Endothelial cell of umbilical vein (primary cell): ENCODE measurements at regions not wholly inside any gene's neighbourhood (a gene's known extent, or its start where the extent isn't known, plus 50 kb on each side); places are given as distances from the start of the nearest gene placed in this dataset.

Experiments
- BruUV-seq: library from RNA; stranded (reverse); fragments of 400-500 nt; replicated peaks from 2 replicates; lab custom pipeline; 2021; lab: Mats Ljungman, UMichigan
- CTCF ChIA-PET: fragments of 300-600, 350-600 bp; sonication (Branson Sonifier 250); formaldehyde crosslinking; loops from one replicate; lab custom pipeline; 2021; ENCODE audit warnings: antibody characterized with exemption, inconsistent platforms; lab: Charles Lee
- POLR2A ChIA-PET: fragments of 300-600, 350-600 bp; sonication (Branson Sonifier 250); formaldehyde crosslinking; loops from one replicate; lab custom pipeline; 2021; ENCODE audit warnings: antibody characterized with exemption, inconsistent platforms; lab: Charles Lee
- DNase-seq: peaks from one replicate; pipeline ENCODE4 v3.0.0-alpha.2; 2011; ENCODE audit warnings: low read depth, low spot score
- FAIRE-seq: peaks from 2 replicates; lab custom pipeline; 2011; peaks lifted over from hg19 to GRCh38; lab: Jason Lieb, UNC
- H2AFZ ChIP-seq: 2 replicates; pipeline ENCODE4 v1.6.0; 2012; ENCODE audit warnings: low read depth, low read length, control low read depth, inconsistent platforms
- H3K27ac ChIP-seq: 2 replicates; pipeline ENCODE4 v1.5.1; 2011; ENCODE audit warnings: low read depth, mild to moderate bottlenecking, control low read depth, low read length, moderate library complexity; ENCODE audit not compliant: insufficient read depth
- H3K27me3 ChIP-seq, 2 experiments: 2 replicates each; pipeline versions ENCODE4 v1.6.0 to v1.6.1; 2011; ENCODE audit warnings: low read length in 2 of 2, mixed read lengths in 1 of 2; ENCODE audit not compliant: control insufficient read depth in 2 of 2, insufficient read depth in 2 of 2
- H3K36me3 ChIP-seq, 2 experiments: 2 replicates in 1 of 2; 3 replicates in 1 of 2; pipeline ENCODE4 v1.5.1; 2011; ENCODE audit warnings: low read length in 2 of 2, mild to moderate bottlenecking in 1 of 2, moderate library complexity in 1 of 2; ENCODE audit not compliant: control insufficient read depth in 2 of 2, insufficient read depth in 2 of 2; ENCODE audit errors: extremely low read depth in 1 of 2
- H3K4me1 ChIP-seq: 3 replicates; pipeline ENCODE4 v1.5.1; 2011; ENCODE audit warnings: mild to moderate bottlenecking, low read length; ENCODE audit not compliant: control insufficient read depth, insufficient read depth; ENCODE audit errors: extremely low read depth
- H3K4me2 ChIP-seq: 2 replicates; pipeline ENCODE4 v1.6.1; 2011; ENCODE audit warnings: low read length, control low read depth, mixed read lengths; ENCODE audit not compliant: insufficient read depth
- H3K4me3 ChIP-seq, 3 experiments: fragments of 200-600 bp in 1 of 3; sonication (generic), shearing (Covaris generic) in 1 of 3; replicated peaks in 1 of 3; 2 replicates each; pipeline ENCODE4 v1.5.1; 2011 to 2016; ENCODE audit warnings: control low read depth in 3 of 3, low read length in 3 of 3, mild to moderate bottlenecking in 2 of 3, inconsistent platforms in 1 of 3, low read depth in 1 of 3, moderate library complexity in 1 of 3; ENCODE audit not compliant: insufficient read depth in 1 of 3
- H3K79me2 ChIP-seq: 2 replicates; pipeline ENCODE4 v1.6.0; 2012; ENCODE audit warnings: low read length, inconsistent platforms; ENCODE audit not compliant: control insufficient read depth, insufficient read depth
- H3K9ac ChIP-seq: replicated peaks from 2 replicates; pipeline ENCODE3; 2011; ENCODE audit warnings: low read length, control low read depth; ENCODE audit not compliant: insufficient read depth; ENCODE audit errors: extremely low read depth
- H3K9me1 ChIP-seq: replicated peaks from 3 replicates; pipeline ENCODE4 v1.6.0; 2011; ENCODE audit warnings: mild to moderate bottlenecking, low read length; ENCODE audit not compliant: control insufficient read depth, insufficient read depth; ENCODE audit errors: extremely low read depth
- H3K9me3 ChIP-seq: replicated peaks from 2 replicates; pipeline ENCODE4 v1.5.1; 2012; ENCODE audit warnings: low read length, inconsistent platforms; ENCODE audit not compliant: control insufficient read depth, insufficient read depth
- H4K20me1 ChIP-seq: replicated peaks from 2 replicates; pipeline ENCODE3; 2011; ENCODE audit warnings: mild to moderate bottlenecking, low read length; ENCODE audit not compliant: control insufficient read depth, insufficient read depth; ENCODE audit errors: extremely low read depth
- CTCF ChIP-seq, 2 donors: IDR thresholded peaks; 1 replicate in 1 of 2; 2 replicates in 1 of 2; pipeline ENCODE4 v1.5.1; 2011; ENCODE audit warnings: low read length in 2 of 2, mild to moderate bottlenecking in 2 of 2, moderate library complexity in 2 of 2, control low read depth in 1 of 2, inconsistent platforms in 1 of 2, low read depth in 1 of 2; ENCODE audit not compliant: insufficient read depth in 1 of 2; ENCODE audit errors: extremely low read depth in 1 of 2
- EZH2 ChIP-seq: IDR thresholded peaks from 2 replicates; pipeline ENCODE4 v1.6.1; 2012; ENCODE audit warnings: borderline replicate concordance, low read depth, mild to moderate bottlenecking, moderate library complexity, low read length, inconsistent platforms; ENCODE audit not compliant: severe bottlenecking
- FOS ChIP-seq: IDR thresholded peaks from 2 replicates; pipeline ENCODE4 v1.6.1; 2011; ENCODE audit warnings: mild to moderate bottlenecking, low read length, moderate library complexity, borderline replicate concordance; ENCODE audit not compliant: insufficient read depth
- GATA2 ChIP-seq: IDR thresholded peaks from 2 replicates; pipeline ENCODE4 v1.7.0; 2011; ENCODE audit warnings: low read depth, mild to moderate bottlenecking, moderate library complexity, mixed read lengths, low read length; ENCODE audit not compliant: insufficient read length, insufficient read depth
- JUN ChIP-seq: IDR thresholded peaks from 2 replicates; pipeline ENCODE4 v1.6.1; 2011; ENCODE audit warnings: borderline replicate concordance, low read depth; ENCODE audit not compliant: insufficient read length, insufficient read depth
- MAX ChIP-seq: IDR thresholded peaks from 2 replicates; pipeline ENCODE4 v1.6.1; 2011; ENCODE audit not compliant: insufficient read depth, insufficient read length
- MYC ChIP-seq: IDR thresholded peaks from one replicate; pipeline ENCODE4 v1.6.1; 2011; ENCODE audit warnings: mild to moderate bottlenecking, low read depth, low read length
- POLR2A ChIP-seq: IDR thresholded peaks from 2 replicates; pipeline ENCODE4 v1.6.1; 2012; ENCODE audit warnings: low read depth, mild to moderate bottlenecking, control low read depth, low read length
- POLR2AphosphoS5 ChIP-seq: IDR thresholded peaks from 2 replicates; pipeline ENCODE4 v1.6.1; 2012; ENCODE audit warnings: low read depth, mild to moderate bottlenecking, control low read depth, low read length, moderate library complexity; ENCODE audit not compliant: insufficient read depth
- dilution Hi-C: fragments of 300-500 bp; cut with MboI; formaldehyde crosslinking; loops from one replicate; pipeline ENCODE4 v1.15.0; 2019; ENCODE audit warnings: low sequenced_read_pairs; ENCODE audit not compliant: extremely low pct_ligation_motif_present
- intact Hi-C: fragments of 100-400 bp; cut with micrococcal nuclease; formaldehyde crosslinking; loops from one replicate; pipeline ENCODE4 v1.10.0; 2022

GRCh38 chrX:122622795-122623194 is 561.3 kb upstream of the GRIA3 start:
- H3K9ac ChIP-seq, result no peak overlapping the region
- dilution Hi-C loops (no loop called here), intact Hi-C loops (no loop called here)
- no peak for TF ChIP-seq JUN
- no peak for TF ChIP-seq MYC
- no peak for TF ChIP-seq POLR2AphosphoS5
- TF ChIP-seq GATA2, result no peak
- TF ChIP-seq CTCF (IDR thresholded peaks at IDR 0.05; ENCODE audit: extremely low read depth in 1 of 2, insufficient read depth in 1 of 2, low read depth in 1 of 2, low read length in 2 of 2), result no peak
- no TSS peak for BruUV-seq
- no peak overlapping the region for H3K4me3 ChIP-seq
- no peak overlapping the region for H3K4me2 ChIP-seq
- no peaks in the 10 kb centered on the region for H3K27me3 ChIP-seq
- H2AFZ ChIP-seq, result no peak overlapping the region
- no peaks in the 10 kb centered on the region for H3K79me2 ChIP-seq
- POLR2A ChIA-PET, result no interaction called here
- CTCF ChIA-PET, result no interaction called here
- DNase-seq, result no peak
- H3K9me1 ChIP-seq, result no peaks in the 10 kb centered on the region
- no peak overlapping the region for H3K27ac ChIP-seq
- no peaks in the 10 kb centered on the region for H3K9me3 ChIP-seq
- H4K20me1 ChIP-seq, result no peaks in the 10 kb centered on the region
- FAIRE-seq, result no peak
- no peaks in the 10 kb centered on the region for H3K4me1 ChIP-seq
- H3K36me3 ChIP-seq, result no peaks in the 10 kb centered on the region

- H4K20me1 ChIP-seq, result no peaks in the 10 kb centered on the region
- no peak overlapping the region for H3K9ac ChIP-seq
- no peaks in the 10 kb centered on the region for H3K79me2 ChIP-seq
- dilution Hi-C loops, result no loop called here
- POLR2A ChIA-PET, result no interaction called here
- no peaks in the 10 kb centered on the region for H3K36me3 ChIP-seq
- CTCF ChIA-PET, result no interaction called here
- H3K9me1 ChIP-seq, result no peaks in the 10 kb centered on the region
- no peaks in the 10 kb centered on the region for H3K9me3 ChIP-seq
- H3K4me1 ChIP-seq, result no peaks in the 10 kb centered on the region
- DNase-seq (no peak), FAIRE-seq (no peak)
- no peak overlapping the region for H3K4me2 ChIP-seq
- no peak overlapping the region for H3K27ac ChIP-seq
- TF ChIP-seq JUN (no peak), FOS (no peak), EZH2 (no peak), GATA2 (no peak), MAX (no peak), POLR2AphosphoS5 (no peak), CTCF (IDR thresholded peaks at IDR 0.05; ENCODE audit: extremely low read depth in 1 of 2, insufficient read depth in 1 of 2, low read depth in 1 of 2, low read length in 2 of 2) (no peak), POLR2A (no peak), MYC (no peak)
- no peaks in the 10 kb centered on the region for H3K27me3 ChIP-seq
- no TSS peak for BruUV-seq
- no peak overlapping the region for H3K4me3 ChIP-seq
- intact Hi-C loops, result no loop called here
- H2AFZ ChIP-seq, result no peak overlapping the region
Measured at GRCh38 chrX:122625239-122625638, 558.8 kb upstream of the GRIA3 start.
